ENCODE measurements at regions not wholly inside any gene's neighbourhood (a gene's known extent, or its start where the extent isn't known, plus 50 kb on each side); places are given as distances from the start of the nearest gene placed in this dataset.

DNA sequence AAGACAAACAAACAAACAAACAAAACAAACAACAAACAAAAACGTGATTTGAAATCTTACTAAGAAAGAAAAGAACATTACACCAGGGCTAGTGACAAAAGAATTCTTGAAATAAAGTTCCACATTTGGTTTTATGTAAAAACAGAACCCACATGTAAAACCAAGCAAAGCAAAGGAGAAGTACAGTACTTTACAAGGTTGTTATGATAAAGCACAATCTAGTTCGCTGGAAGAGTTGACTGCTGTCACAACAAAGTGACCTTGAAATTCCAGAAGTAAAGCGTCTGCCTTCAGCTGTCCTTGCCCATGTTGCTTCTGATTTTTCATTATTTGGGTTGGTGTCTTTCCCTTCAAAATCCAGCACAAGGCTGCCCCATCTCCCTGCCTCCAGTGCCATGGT lies 94.8 kb upstream of the CYRIA start:
- Histone ChIP-seq H4K91ac (ENCODE audit: insufficient read length, low read depth, low read length) (no peak overlapping the region), H3K14ac (ENCODE audit: insufficient read depth, low read length) (no peak overlapping the region), H3K23ac (ENCODE audit: insufficient read length, low read depth, low read length) (no peak overlapping the region), H2BK20ac (ENCODE audit: low read depth, low read length, poor library complexity, severe bottlenecking) (no peak overlapping the region), H3K27ac (ENCODE audit: insufficient read length, low read depth, low read length) (no peak overlapping the region), H3K79me1 (ENCODE audit: insufficient read depth, low read depth, low read length, poor library complexity, severe bottlenecking) (no peaks in the 10 kb centered on the region), H2AK5ac (ENCODE audit: insufficient read length, low read length) (no peak overlapping the region), H4K20me1 (ENCODE audit: control insufficient read depth, insufficient read depth, insufficient read length) (no peaks in the 10 kb centered on the region), H2BK5ac (ENCODE audit: insufficient read length, low read length) (no peak overlapping the region), H4K8ac (replicated peaks; ENCODE audit: insufficient read length, low read depth, low read length) (no peak overlapping the region), H3K56ac (ENCODE audit: insufficient read length, low read depth, low read length) (no peak overlapping the region), H3T11ph (ENCODE audit: low read length) (no peak overlapping the region), H2BK120ac (ENCODE audit: low read depth, low read length, poor library complexity, severe bottlenecking) (no peak overlapping the region), H3K9me3 (ENCODE audit: control insufficient read depth, low read depth, low read length) (no peaks in the 10 kb centered on the region), H3K4me1 (ENCODE audit: insufficient read depth, low read length) (no peaks in the 10 kb centered on the region), H3K9ac (ENCODE audit: extremely low read depth, insufficient read length, low read length) (no peak overlapping the region), H3K18ac (ENCODE audit: insufficient read length, low read depth, low read length) (no peak overlapping the region), H3K4me2 (ENCODE audit: insufficient read depth, insufficient read length, low read length) (no peak overlapping the region), H3K4ac (ENCODE audit: low read depth, low read length) (no peak overlapping the region), H3K23me2 (ENCODE audit: insufficient read length, low read depth, low read length, poor library complexity, severe bottlenecking) (no peaks in the 10 kb centered on the region), H2BK12ac (ENCODE audit: insufficient read length, low read depth, low read length) (no peak overlapping the region), H3K79me2 (ENCODE audit: insufficient read depth, low read length) (no peaks in the 10 kb centered on the region), H2BK15ac (ENCODE audit: low read depth, low read length) (no peak overlapping the region), H3K27me3 (ENCODE audit: insufficient read depth, low read length) (no peaks in the 10 kb centered on the region), H4K5ac (ENCODE audit: insufficient read length, low read depth, low read length) (no peak overlapping the region), H2AFZ (ENCODE audit: low read length) (no peak overlapping the region)
- H3K4me1 Mint-ChIP-seq, result peaks cover 8% of the 10 kb centered on the region in 2 experiments
- no peaks in the 10 kb centered on the region for H3K9me3 Mint-ChIP-seq
- H3K36me3 Mint-ChIP-seq (ENCODE audit: insufficient read depth in 1 of 3, low read depth in 3 of 3), result no peaks in the 10 kb centered on the region
- no peak for DNase-seq
- no peak for TF ChIP-seq CTCF (conservative IDR thresholded peaks at IDR 0.05)
- H3K27ac Mint-ChIP-seq, result no peak overlapping the region
- no CpG with 5 or more reads among the region's 3 CpGs for whole genome bisulfite sequencing (ENCODE audit: extremely low coverage, insufficient read length, low lambda C conversion rate)
- peaks cover 2% of the 10 kb centered on the region for H3K27me3 Mint-ChIP-seq (ENCODE audit: low read depth)
- H3K4me3 Mint-ChIP-seq, result no peak overlapping the region

All from H9 (cell line).